GM23338 (cell line): ENCODE measurements at regions not wholly inside any gene's neighbourhood (a gene's known extent, or its start where the extent isn't known, plus 50 kb on each side); places are given as distances from the start of the nearest gene placed in this dataset.

ENCODE experiments used
- ATAC-seq: fragments of 200-7000 bp; cut with Tn5 transposase; 3 replicates; pipeline ENCODE4 v1.9.1; 2020
- DNase-seq: peaks from one replicate; pipeline ENCODE4 v3.0.0-alpha.2; 2015; ENCODE audit warnings: low spot score
- H2AFZ ChIP-seq: fragments of 200-600 bp; sonication (generic); 2 replicates; pipeline ENCODE4 v1.8.0; 2016; ENCODE audit warnings: antibody characterized with exemption, mild to moderate bottlenecking, moderate library complexity
- H3F3A ChIP-seq: fragments of 200-600 bp; sonication (generic); replicated peaks from 2 replicates; pipeline ENCODE4 v1.8.0; 2017; ENCODE audit warnings: antibody characterized with exemption, mixed run types, low read depth
- H3K27ac ChIP-seq: fragments of 200-600 bp; sonication (generic); 2 replicates; pipeline ENCODE4 v1.6.1; 2016; ENCODE audit warnings: low read depth
- H3K27me3 ChIP-seq: fragments of 200-600 bp; sonication (generic); 2 replicates; pipeline ENCODE4 v1.8.0; 2016; ENCODE audit warnings: mild to moderate bottlenecking, mixed run types, moderate library complexity; ENCODE audit not compliant: insufficient read depth
- H3K36me3 ChIP-seq: fragments of 200-600 bp; sonication (generic); 2 replicates; pipeline ENCODE4 v1.8.0; 2016; ENCODE audit warnings: mild to moderate bottlenecking; ENCODE audit not compliant: insufficient read depth
- H3K4me1 ChIP-seq: fragments of 200-600 bp; sonication (generic); 2 replicates; pipeline ENCODE4 v1.8.0; 2016; ENCODE audit warnings: mild to moderate bottlenecking, moderate library complexity; ENCODE audit not compliant: insufficient read depth
- H3K4me2 ChIP-seq: fragments of 200-600 bp; sonication (generic); 2 replicates; pipeline ENCODE4 v1.7.1; 2017; ENCODE audit warnings: mixed run types
- H3K4me3 ChIP-seq: fragments of 200-600 bp; sonication (generic); 2 replicates; pipeline ENCODE4 v1.6.1; 2016; ENCODE audit warnings: mixed run types
- H3K79me2 ChIP-seq: fragments of 200-600 bp; sonication (generic); replicated peaks from 2 replicates; pipeline ENCODE4 v1.8.0; 2017; ENCODE audit warnings: mild to moderate bottlenecking; ENCODE audit not compliant: insufficient read depth
- H3K9me2 ChIP-seq: fragments of 200-600 bp; sonication (generic); 2 replicates; pipeline ENCODE4 v1.8.0; 2017; ENCODE audit not compliant: insufficient read depth
- H4K20me1 ChIP-seq: fragments of 200-600 bp; sonication (generic); replicated peaks from 2 replicates; pipeline ENCODE4 v1.8.0; 2017; ENCODE audit warnings: mild to moderate bottlenecking; ENCODE audit not compliant: insufficient read depth
- H3K27ac Mint-ChIP-seq: 2 replicates; pipeline ENCODE4 v1.8.0; 2020; ENCODE audit warnings: inconsistent platforms, mild to moderate bottlenecking, moderate library complexity, mixed read lengths
- H3K27me3 Mint-ChIP-seq: 3 replicates; pipeline ENCODE4 v1.8.0; 2022; ENCODE audit warnings: low read depth, mild to moderate bottlenecking, moderate library complexity, mixed read lengths, inconsistent platforms; ENCODE audit not compliant: insufficient read depth, poor library complexity
- H3K36me3 Mint-ChIP-seq: 3 replicates; pipeline ENCODE4 v1.8.0; 2021; ENCODE audit warnings: low read depth, mild to moderate bottlenecking, inconsistent platforms, moderate library complexity, mixed read lengths
- H3K4me1 Mint-ChIP-seq: 3 replicates; pipeline ENCODE4 v1.8.0; 2020; ENCODE audit warnings: mild to moderate bottlenecking, inconsistent platforms, mixed read lengths
- H3K4me3 Mint-ChIP-seq: 3 replicates; pipeline ENCODE4 v1.8.0; 2021; ENCODE audit warnings: moderate library complexity, mild to moderate bottlenecking, inconsistent platforms, mixed read lengths
- H3K9me3 Mint-ChIP-seq: 3 replicates; pipeline ENCODE4 v1.8.0; 2020; ENCODE audit warnings: moderate library complexity, mild to moderate bottlenecking, inconsistent platforms, mixed read lengths
- CTCF ChIP-seq, 2 experiments: fragments of 200-600 bp in 1 of 2; sonication (generic) in 1 of 2; conservative IDR thresholded peaks; 2 replicates each; pipeline versions ENCODE4 v1.5.1 to v1.6.1; 2016 to 2017; ENCODE audit warnings: antibody characterized with exemption in 2 of 2, low read depth in 2 of 2, mild to moderate bottlenecking in 2 of 2, moderate library complexity in 1 of 2
- ETS1 ChIP-seq: IDR thresholded peaks from 2 replicates; pipeline ENCODE4 v1.6.1; 2016; ENCODE audit warnings: antibody characterized with exemption
- EZH2 ChIP-seq: fragments of 200-600 bp; sonication (generic); IDR thresholded peaks from one replicate; pipeline ENCODE4 v1.8.0; 2017; ENCODE audit warnings: antibody characterized with exemption, mild to moderate bottlenecking, low read depth; ENCODE audit not compliant: unreplicated experiment
- EZH2phosphoT487 ChIP-seq: fragments of 200-600 bp; sonication (generic); IDR thresholded peaks from one replicate; pipeline ENCODE4 v1.8.1; 2018; ENCODE audit warnings: antibody characterized with exemption; ENCODE audit not compliant: unreplicated experiment
- JUNB ChIP-seq: IDR thresholded peaks from one replicate; pipeline ENCODE4 v1.6.1; 2016; ENCODE audit warnings: antibody characterized with exemption; ENCODE audit not compliant: unreplicated experiment
- NANOG ChIP-seq: IDR thresholded peaks from 2 replicates; pipeline ENCODE4 v1.6.1; 2016; ENCODE audit warnings: antibody characterized with exemption, borderline replicate concordance
- POLR2AphosphoS5 ChIP-seq: IDR thresholded peaks from 2 replicates; pipeline ENCODE4 v1.6.1; 2016; ENCODE audit warnings: antibody characterized with exemption, low read depth
- REST ChIP-seq: IDR thresholded peaks from one replicate; pipeline ENCODE4 v1.6.1; 2018; ENCODE audit warnings: antibody characterized with exemption; ENCODE audit not compliant: unreplicated experiment
- STAT1 ChIP-seq: IDR thresholded peaks from one replicate; pipeline ENCODE4 v1.6.1; 2016; ENCODE audit warnings: antibody characterized with exemption; ENCODE audit not compliant: unreplicated experiment

GRCh38 chr15:73807865-73808264 is 54.7 kb upstream of the INSYN1 start:
- no peak for ATAC-seq
- H3K4me3 ChIP-seq = no peak overlapping the region
- no peaks in the 10 kb centered on the region for H3K9me2 ChIP-seq
- no peak overlapping the region for H3K4me2 ChIP-seq
- no peak for DNase-seq
- no peaks in the 10 kb centered on the region for H3K36me3 ChIP-seq
- H3K36me3 Mint-ChIP-seq = no peaks in the 10 kb centered on the region
- H3F3A ChIP-seq = no peaks in the 10 kb centered on the region
- TF ChIP-seq STAT1 (no peak), EZH2 (no peak), NANOG (no peak), JUNB (no peak), EZH2phosphoT487 (no peak), REST (no peak), CTCF (conservative IDR thresholded peaks at IDR 0.05; ENCODE audit: low read depth in 2 of 2) (no peak), ETS1 (no peak), POLR2AphosphoS5 (no peak)
- H3K4me3 Mint-ChIP-seq = no peak overlapping the region
- H3K79me2 ChIP-seq = no peaks in the 10 kb centered on the region
- H3K27me3 Mint-ChIP-seq = peaks cover 11% of the 10 kb centered on the region
- no peak overlapping the region for H3K27ac ChIP-seq
- no peaks in the 10 kb centered on the region for H3K27me3 ChIP-seq
- no peaks in the 10 kb centered on the region for H3K9me3 Mint-ChIP-seq
- H3K4me1 Mint-ChIP-seq = peaks cover 10% of the 10 kb centered on the region
- no peaks in the 10 kb centered on the region for H3K4me1 ChIP-seq
- H4K20me1 ChIP-seq = no peaks in the 10 kb centered on the region
- H2AFZ ChIP-seq = no peak overlapping the region
- H3K27ac Mint-ChIP-seq = no peak overlapping the region
